Tibial artery (tissue), 4 donors: ENCODE measurements at regions not wholly inside any gene's neighbourhood (a gene's known extent, or its start where the extent isn't known, plus 50 kb on each side); places are given as distances from the start of the nearest gene placed in this dataset.

Experiments
- DNase-seq, 2 donors: peaks; one replicate each; pipeline ENCODE4 v3.0.0-alpha.2; 2019
- H3K27ac ChIP-seq, 2 donors: fragments of 200-600 bp; sonication (generic) in 1 of 2; 1 replicate in 1 of 2; 2 replicates in 1 of 2; pipeline ENCODE4 v1.5.1; 2018 to 2019; ENCODE audit warnings: mild to moderate bottlenecking in 1 of 2
- H3K27me3 ChIP-seq, 2 donors: fragments of 200-600 bp; sonication (generic) in 1 of 2; one replicate each; pipeline versions ENCODE4 v1.5.1 to v1.6.0; 2016 to 2019
- H3K36me3 ChIP-seq, 3 donors: fragments of 200-600 bp; sonication (generic) in 2 of 3; one replicate each; pipeline ENCODE4 v1.5.1; 2016 to 2019; ENCODE audit warnings: mild to moderate bottlenecking in 2 of 3
- H3K4me1 ChIP-seq, 4 donors: fragments of 200-600 bp; sonication (generic) in 2 of 4; 1 replicate in 3 of 4; 2 replicates in 1 of 4; pipeline ENCODE4 v1.5.1; 2016 to 2019
- H3K4me3 ChIP-seq, 2 donors: fragments of 200-600 bp; sonication (generic) in 1 of 2; 1 replicate in 1 of 2; 2 replicates in 1 of 2; pipeline ENCODE4 v1.5.1; 2018 to 2019; ENCODE audit warnings: mild to moderate bottlenecking in 2 of 2
- H3K9me3 ChIP-seq, 3 donors: fragments of 200-600 bp; sonication (generic) in 1 of 3; one replicate each; pipeline ENCODE4 v1.5.1; 2016 to 2019
- CTCF ChIP-seq, 2 experiments: fragments of 200-600 bp in 1 of 2; fragments of 450-650 bp in 1 of 2; IDR thresholded peaks; one replicate each; pipeline ENCODE4 v1.5.1; 2017 to 2019; ENCODE audit warnings: antibody characterized with exemption in 2 of 2, mild to moderate bottlenecking in 1 of 2, moderate library complexity in 1 of 2
- intact Hi-C: fragments of 100-400 bp; cut with DNase I; formaldehyde crosslinking; loops from one replicate; pipeline ENCODE4 v1.15.0; 2023; ENCODE audit warnings: low total_unique reads

GRCh38 chr9:84447305-84447704 is 106.7 kb upstream of the SLC28A3 start:
- no peak overlapping the region for H3K27ac ChIP-seq
- no peaks in the 10 kb centered on the region for H3K4me1 ChIP-seq
- intact Hi-C loops = no loop called here
- H3K27me3 ChIP-seq = peaks cover 0 to 4% of the 10 kb centered on the region in 2 donors
- no peak overlapping the region for H3K4me3 ChIP-seq
- TF ChIP-seq CTCF (IDR thresholded peaks at IDR 0.05) = no peak
- H3K36me3 ChIP-seq = no peaks in the 10 kb centered on the region
- H3K9me3 ChIP-seq = no peaks in the 10 kb centered on the region
- no peak for DNase-seq

- no peak overlapping the region for H3K4me3 ChIP-seq
- H3K4me1 ChIP-seq = no peaks in the 10 kb centered on the region
- no peaks in the 10 kb centered on the region for H3K36me3 ChIP-seq
- no peak overlapping the region for H3K27ac ChIP-seq
- intact Hi-C loops = no loop called here
- peaks cover 0 to 4% of the 10 kb centered on the region in 2 donors for H3K27me3 ChIP-seq
- no peaks in the 10 kb centered on the region for H3K9me3 ChIP-seq
- TF ChIP-seq CTCF (IDR thresholded peaks at IDR 0.05) = no peak
- no peak for DNase-seq
Observed at GRCh38 chr9:84450029-84450428, 109.5 kb upstream of the SLC28A3 start.

- intact Hi-C loops = no loop called here
- Histone ChIP-seq H3K4me3 (no peak overlapping the region), H3K9me3 (no peaks in the 10 kb centered on the region), H3K27me3 (peaks cover 0 to 2% of the 10 kb centered on the region in 2 donors), H3K27ac (no peak overlapping the region), H3K36me3 (no peaks in the 10 kb centered on the region), H3K4me1 (no peaks in the 10 kb centered on the region)
- TF ChIP-seq CTCF (IDR thresholded peaks at IDR 0.05) = no peak
- DNase-seq = no peak
Observed at GRCh38 chr9:84456527-84456926, 116.0 kb upstream of the SLC28A3 start.

GRCh38 chr9:84460695-84461094 is 120.1 kb upstream of the SLC28A3 start:
- DNase-seq = no peak
- intact Hi-C loops = no loop called here
- no peak for TF ChIP-seq CTCF (IDR thresholded peaks at IDR 0.05)

GRCh38 chr9:84463272-84463671 is 122.7 kb upstream of the SLC28A3 start:
- DNase-seq = no peak
- Histone ChIP-seq H3K4me1 (no peaks in the 10 kb centered on the region), H3K9me3 (no peaks in the 10 kb centered on the region), H3K36me3 (no peaks in the 10 kb centered on the region), H3K27ac (no peak overlapping the region), H3K4me3 (no peak overlapping the region), H3K27me3 (no peaks in the 10 kb centered on the region)
- intact Hi-C loops = no loop called here
- no peak for TF ChIP-seq CTCF (IDR thresholded peaks at IDR 0.05)

More at GRCh38 chr9:84460695-84461094, 120.1 kb upstream of the SLC28A3 start:
- no peak overlapping the region for H3K27ac ChIP-seq
- H3K27me3 ChIP-seq = no peaks in the 10 kb centered on the region
- H3K4me1 ChIP-seq = no peaks in the 10 kb centered on the region
- H3K9me3 ChIP-seq = no peaks in the 10 kb centered on the region
- no peak overlapping the region for H3K4me3 ChIP-seq
- H3K36me3 ChIP-seq = no peaks in the 10 kb centered on the region
